HT-29 (cell line): ENCODE measurements at regions not wholly inside any gene's neighbourhood (a gene's known extent, or its start where the extent isn't known, plus 50 kb on each side); places are given as distances from the start of the nearest gene placed in this dataset.

Experiments used
- DNase-seq: peaks from one replicate; pipeline ENCODE4 v3.0.0-alpha.2; 2015; ENCODE audit warnings: low spot score

GRCh38 chr12:92466391-92467305 is 236.1 kb upstream of the PLEKHG7 start:
- DNase-seq, result no peak

DNA sequence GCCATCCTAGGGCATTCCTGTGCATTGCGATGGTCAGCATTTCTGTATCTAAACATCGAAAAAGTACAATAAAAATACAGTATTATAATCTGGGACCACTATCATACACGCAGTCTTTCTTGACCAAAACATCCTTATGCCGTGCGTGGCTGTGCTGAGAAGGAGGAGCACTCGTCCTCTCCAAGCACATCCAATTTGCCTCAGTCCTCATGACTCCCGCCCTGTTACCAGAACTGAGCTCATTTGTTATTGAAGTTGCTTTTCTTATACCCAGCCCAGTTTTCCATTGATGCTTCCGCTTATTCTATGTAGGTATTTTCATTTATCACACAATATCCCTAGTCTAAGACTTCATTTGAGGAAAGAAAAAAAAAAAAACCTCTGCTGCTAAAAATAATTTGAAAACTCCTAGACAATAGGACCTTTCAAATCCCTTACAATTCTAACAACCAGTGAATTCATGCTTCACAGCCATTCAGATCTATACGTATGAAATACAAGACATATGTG is 236.9 kb upstream of the PLEKHG7 start:
- no peak for DNase-seq

GRCh38 chr12:92464911-92465310 is 237.9 kb upstream of the PLEKHG7 start:
- DNase-seq, result no peak

GRCh38 chr12:92463171-92463570 is 239.6 kb upstream of the PLEKHG7 start:
- DNase-seq, result no peak

DNA sequence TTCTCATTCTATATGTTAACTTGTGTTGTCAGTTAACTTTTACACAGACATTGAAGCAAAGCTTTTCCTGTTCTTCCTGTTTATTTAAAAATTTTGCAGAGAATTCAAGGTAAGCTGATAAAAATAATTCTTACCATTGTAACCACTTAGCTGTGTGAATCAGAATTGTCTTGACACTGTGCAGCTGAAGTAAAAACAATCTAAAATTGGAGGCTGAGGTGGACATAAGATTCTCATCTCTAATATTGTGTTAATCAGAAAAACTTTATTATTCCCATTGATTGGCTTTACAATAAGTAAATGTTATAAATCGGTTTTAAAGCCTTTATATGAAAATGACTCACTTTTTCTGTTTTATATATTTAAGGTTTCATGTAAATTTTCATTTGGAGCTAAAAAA is 240.3 kb upstream of the PLEKHG7 start:
- no peak for DNase-seq

DNA sequence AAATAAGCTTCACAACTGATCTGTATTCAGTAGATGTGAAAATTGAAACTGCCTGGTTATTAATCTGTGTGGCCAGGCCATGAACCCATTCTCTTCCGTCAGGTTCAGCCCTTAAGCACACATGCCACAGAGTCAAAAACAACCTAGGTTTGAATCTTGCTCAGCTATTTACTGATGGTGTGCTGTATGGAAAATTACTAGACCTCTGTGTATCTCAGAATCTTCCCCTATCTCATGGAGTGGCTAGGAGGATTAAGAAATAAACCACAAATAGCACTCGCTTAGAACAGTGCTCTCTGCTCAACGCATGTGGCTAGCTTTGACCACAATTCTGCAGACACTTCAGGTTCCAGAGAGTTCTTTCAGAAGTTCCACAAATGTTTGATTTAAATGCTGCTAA is 240.7 kb upstream of the PLEKHG7 start:
- no peak for DNase-seq

DNA sequence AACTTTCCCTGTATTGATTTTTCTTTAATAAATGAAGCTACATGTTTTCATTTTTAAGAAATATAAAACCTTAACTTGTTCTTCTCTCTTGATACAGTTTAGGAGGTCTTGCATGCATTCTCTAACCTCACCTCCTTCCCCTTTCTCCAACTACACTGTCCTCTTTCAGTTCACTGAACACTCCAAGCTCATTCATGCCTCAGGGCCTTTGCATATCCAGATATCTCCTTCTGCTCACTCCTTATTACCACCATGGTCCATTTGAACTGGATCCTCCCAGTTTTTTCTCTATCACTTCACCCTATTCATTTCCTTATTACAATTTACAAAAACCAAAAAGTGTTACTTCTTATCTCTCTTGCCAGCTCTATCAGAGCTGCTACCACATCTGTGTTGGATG is 242.9 kb upstream of the PLEKHG7 start:
- no peak for DNase-seq

DNA sequence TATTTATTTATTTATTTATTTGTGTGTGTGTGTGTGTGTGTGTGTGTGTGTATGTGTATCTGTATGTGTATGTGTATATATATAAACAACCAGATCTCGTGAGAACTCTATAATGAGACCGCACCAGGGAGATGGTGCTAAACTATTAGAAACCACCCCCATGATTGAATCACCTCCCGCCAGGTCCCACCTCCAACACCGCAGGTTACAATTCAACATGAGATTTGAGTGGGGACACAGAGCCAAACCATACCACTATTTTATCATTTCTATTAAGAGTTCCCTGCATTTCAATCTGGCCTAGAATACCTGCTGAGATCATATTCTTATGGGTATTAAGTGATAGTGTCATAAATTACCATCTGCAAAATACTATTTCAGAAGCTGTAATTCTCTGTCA is 243.8 kb upstream of the PLEKHG7 start:
- no peak for DNase-seq

GRCh38 chr12:92457458-92458180 is 245.2 kb upstream of the PLEKHG7 start:
- no peak for DNase-seq

- no peak for DNase-seq
Observed at GRCh38 chr12:92452763-92453162, 250.0 kb upstream of the PLEKHG7 start.

DNA sequence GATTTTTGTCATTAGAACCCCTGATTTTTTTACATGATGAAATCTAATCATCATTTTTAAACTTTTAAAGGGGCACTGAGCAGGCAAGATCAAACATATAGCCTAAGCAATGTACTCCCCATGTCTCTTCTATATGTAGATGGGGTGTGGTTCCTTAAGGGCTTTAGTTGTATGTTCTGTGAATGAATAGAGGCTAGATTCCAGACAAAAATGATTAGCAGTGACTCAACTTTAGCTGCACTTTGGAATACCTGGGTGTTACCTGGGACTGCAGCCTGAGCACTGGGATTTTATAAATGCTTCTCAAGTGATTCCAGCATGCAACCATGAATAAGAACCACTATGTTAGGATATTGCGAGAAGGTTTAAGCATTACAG is 256.7 kb upstream of the PLEKHG7 start:
- DNase-seq, result no peak

GRCh38 chr12:92445253-92446082 is 257.3 kb upstream of the PLEKHG7 start:
- DNase-seq, result no peak

GRCh38 chr12:92444763-92445162 is 258.0 kb upstream of the PLEKHG7 start:
- no peak for DNase-seq

DNA sequence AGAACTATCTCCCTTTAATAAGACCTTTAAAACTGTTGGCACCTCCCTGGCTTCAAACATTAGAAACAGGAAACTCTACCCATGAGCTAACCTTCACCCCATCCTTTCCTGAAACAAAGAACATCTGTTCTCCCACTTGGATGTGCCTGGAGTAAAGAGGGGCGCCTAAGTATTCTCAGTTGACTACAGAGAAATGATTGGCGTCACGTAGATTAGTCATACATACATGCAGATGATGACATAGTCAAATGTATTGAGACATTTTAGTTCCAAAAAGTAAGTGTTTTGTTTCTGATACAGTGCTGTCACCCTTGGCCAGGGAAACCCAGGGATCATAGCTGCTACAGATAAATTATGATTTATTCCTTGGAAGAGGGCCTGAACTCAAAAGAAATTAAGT is 260.0 kb upstream of the PLEKHG7 start:
- DNase-seq, result peak; percentile 47

- DNase-seq, result no peak
Observed at GRCh38 chr12:92440072-92440471, 262.7 kb upstream of the PLEKHG7 start.

- peak; percentile 12 for DNase-seq
Observed at GRCh38 chr12:92439420-92439805, 263.4 kb upstream of the PLEKHG7 start.

DNA sequence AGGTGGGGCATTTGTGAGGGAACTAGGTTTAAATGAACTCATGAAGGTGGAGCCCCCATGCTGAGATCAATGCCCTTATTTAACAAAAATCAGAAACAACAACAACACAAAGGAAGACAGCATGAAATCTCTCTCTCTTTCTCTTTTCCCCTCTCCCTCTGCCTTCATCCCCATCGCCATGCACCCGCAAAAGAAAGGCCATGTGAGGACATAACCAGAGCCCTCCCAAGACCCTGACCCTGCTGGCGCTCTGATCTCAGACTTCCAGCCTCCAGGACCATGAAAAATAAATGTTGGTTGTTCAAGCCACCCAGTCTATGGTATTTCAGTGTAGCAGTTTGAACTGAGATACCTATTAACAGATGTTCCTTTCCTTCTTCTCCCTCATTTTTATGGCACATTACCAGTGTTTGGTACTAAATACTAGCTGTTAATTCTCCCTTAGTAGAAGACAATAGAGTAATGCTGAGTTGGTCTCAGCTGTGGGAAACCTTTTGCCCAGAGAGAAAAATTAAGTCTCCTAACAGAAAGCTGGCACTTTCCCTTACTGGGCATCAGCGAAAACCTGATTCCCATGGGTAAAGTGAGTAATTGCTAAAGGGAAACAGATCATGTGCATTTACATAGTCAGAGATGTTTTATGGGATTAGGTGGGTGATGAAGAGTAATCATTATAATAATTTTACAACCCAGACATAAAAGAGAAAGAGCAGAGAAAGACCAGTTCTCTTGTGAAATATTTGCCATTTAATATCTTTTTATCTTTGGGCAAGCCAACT is 264.0 kb upstream of the PLEKHG7 start:
- DNase-seq, result no peak

GRCh38 chr12:92437452-92437851 is 265.3 kb upstream of the PLEKHG7 start:
- no peak for DNase-seq

GRCh38 chr12:92436856-92437255 is 265.9 kb upstream of the PLEKHG7 start:
- DNase-seq, result no peak

- DNase-seq, result no peak
Observed at GRCh38 chr12:92434607-92435025, 268.2 kb upstream of the PLEKHG7 start.
